HepG2 (cell line): ENCODE measurements at regions not wholly inside any gene's neighbourhood (a gene's known extent, or its start where the extent isn't known, plus 50 kb on each side); places are given as distances from the start of the nearest gene placed in this dataset.

ENCODE experiments used
- ATAC-seq: fragments of 200-7000 bp; cut with Tn5 transposase; 3 replicates; pipeline ENCODE4 v1.9.1; 2020; ENCODE audit warnings: mild to moderate bottlenecking, moderate library complexity
- BruUV-seq: library from RNA; stranded (reverse); fragments of 400-500 nt; replicated peaks from 2 replicates; lab custom pipeline; 2021; lab: Mats Ljungman, UMichigan
- CTCF ChIA-PET: fragments of 300-600 bp; formaldehyde crosslinking; extraction: SDS; loops from one replicate; lab custom pipeline; 2021; ENCODE audit warnings: low total read pairs, inconsistent platforms, low intra/inter-chr PET ratio; lab: Yijun Ruan, JAX
- POLR2A ChIA-PET: fragments of 350-600 bp; sonication (Branson Sonifier 250); formaldehyde crosslinking; loops from one replicate; lab custom pipeline; 2020; ENCODE audit warnings: antibody characterized with exemption, inconsistent platforms; lab: Yijun Ruan, JAX
- DNase-seq: peaks from one replicate; pipeline ENCODE4 v3.0.0-alpha.2; 2015; ENCODE audit warnings: low spot score
- FAIRE-seq: peaks from 3 replicates; lab custom pipeline; 2011; peaks lifted over from hg19 to GRCh38; lab: Jason Lieb, UNC
- H2AFZ ChIP-seq: one replicate; pipeline ENCODE4 v1.6.1; 2011; ENCODE audit warnings: low read length, inconsistent platforms
- H3K27ac ChIP-seq: fragments of 300-600 bp; 3 replicates; pipeline ENCODE4 v1.8.0; 2011; ENCODE audit warnings: mixed run types, mild to moderate bottlenecking, mixed read lengths, low read length, inconsistent platforms; ENCODE audit not compliant: insufficient read depth; ENCODE audit errors: extremely low read length
- H3K27me3 ChIP-seq, 2 experiments: fragments of 200-600 bp in 1 of 2; 2 replicates in 1 of 2; 3 replicates in 1 of 2; pipeline versions ENCODE4 v1.6.0 to v1.8.0; 2011; ENCODE audit warnings: low read length in 2 of 2, mild to moderate bottlenecking in 2 of 2, moderate library complexity in 2 of 2, inconsistent platforms in 1 of 2; ENCODE audit not compliant: insufficient read depth in 2 of 2, control insufficient read depth in 1 of 2
- H3K36me3 ChIP-seq, 2 experiments: fragments of 200-600 bp in 1 of 2; replicated peaks in 1 of 2; 2 replicates in 1 of 2; 3 replicates in 1 of 2; pipeline versions ENCODE4 v1.5.1 to v1.8.0; 2011; ENCODE audit warnings: low read length in 2 of 2, inconsistent platforms in 1 of 2; ENCODE audit not compliant: insufficient read depth in 2 of 2, control insufficient read depth in 1 of 2
- H3K4me1 ChIP-seq: 2 replicates; pipeline ENCODE4 v1.5.1; 2012; ENCODE audit warnings: low read length, inconsistent platforms; ENCODE audit not compliant: insufficient read depth
- H3K4me2 ChIP-seq: 2 replicates; pipeline ENCODE4 v1.6.0; 2011; ENCODE audit warnings: low read depth, low read length, inconsistent platforms
- H3K4me3 ChIP-seq, 3 experiments: fragments of 200-600 bp in 1 of 3; sonication (generic), shearing (Covaris generic) in 1 of 3; replicated peaks in 1 of 3; 2 replicates each; pipeline ENCODE4 v1.5.1; 2011 to 2016; ENCODE audit warnings: low read length in 3 of 3, inconsistent platforms in 2 of 3, low read depth in 2 of 3, mild to moderate bottlenecking in 2 of 3, control low read depth in 1 of 3, mixed read lengths in 1 of 3; ENCODE audit not compliant: insufficient read depth in 1 of 3
- H3K79me2 ChIP-seq: one replicate; pipeline ENCODE4 v1.6.1; 2011; ENCODE audit warnings: low read length, inconsistent platforms; ENCODE audit not compliant: insufficient read depth
- H3K9ac ChIP-seq: 2 replicates; pipeline ENCODE4 v1.6.0; 2011; ENCODE audit warnings: mild to moderate bottlenecking, low read depth, low read length, inconsistent platforms; ENCODE audit not compliant: insufficient read depth
- H3K9me3 ChIP-seq: 2 replicates; pipeline ENCODE4 v1.5.1; 2012; ENCODE audit warnings: mild to moderate bottlenecking, low read length
- H4K20me1 ChIP-seq: 2 replicates; pipeline ENCODE4 v1.6.0; 2011; ENCODE audit warnings: inconsistent platforms, mild to moderate bottlenecking, low read length, moderate library complexity; ENCODE audit not compliant: insufficient read depth
- FLYWCH1 ChIP-seq: sonication (generic); formaldehyde crosslinking; IDR thresholded peaks from 2 replicates; pipeline ENCODE4 v1.8.1; 2023; ENCODE audit warnings: mild to moderate bottlenecking, missing genetic modification reagents
- KMT2A ChIP-seq: sonication (generic); formaldehyde crosslinking; IDR thresholded peaks from 2 replicates; pipeline ENCODE4 v1.4.0; 2020; ENCODE audit warnings: missing genetic modification reagents
- PHF20 ChIP-seq: sonication (generic); formaldehyde crosslinking; IDR thresholded peaks from 2 replicates; pipeline ENCODE4 v1.5.0; 2020; ENCODE audit warnings: mild to moderate bottlenecking, missing genetic modification reagents
- ZEB1 ChIP-seq: IDR thresholded peaks from 2 replicates; pipeline ENCODE4 v1.6.1; 2012; ENCODE audit warnings: mild to moderate bottlenecking, low read depth, inconsistent platforms; ENCODE audit not compliant: insufficient replicate concordance
- ZNF607 ChIP-seq: sonication (generic); formaldehyde crosslinking; IDR thresholded peaks from 2 replicates; pipeline ENCODE4 v1.5.1; 2020; ENCODE audit warnings: missing genetic modification reagents, mild to moderate bottlenecking, borderline replicate concordance
- ZNF740 ChIP-seq: sonication (generic); formaldehyde crosslinking; IDR thresholded peaks from 2 replicates; pipeline ENCODE4 v1.4.0; 2020; ENCODE audit warnings: missing genetic modification reagents
- WGBS: methylation state at CpG from one replicate; pipeline ENCODE4 v1.1.6; 2017; ENCODE audit warnings: low lambda C conversion rate; 5-methylcytosine and 5-hydroxymethylcytosine counted together
- in situ Hi-C: cut with HindIII; loops from 2 replicates; pipeline ENCODE4 v1.10.0; 2017; ENCODE audit warnings: low pct_unique_long_range_greater_than_20kb; ENCODE audit not compliant: extremely low pct_ligation_motif_present
- intact Hi-C: fragments of 100-400 bp; cut with micrococcal nuclease; formaldehyde crosslinking; loops from one replicate; pipeline ENCODE4 v1.10.0; 2022; ENCODE audit not compliant: unreplicated experiment
- TF ChIP-seq, protein P1 (sequence below): sonication (generic); formaldehyde crosslinking; conservative IDR thresholded peaks from 2 replicates; pipeline ENCODE4 v1.5.0; 2020; ENCODE audit warnings: missing genetic modification reagents
- TF ChIP-seq, protein P2 (sequence below): sonication (generic); formaldehyde crosslinking; IDR thresholded peaks from 2 replicates; pipeline ENCODE4 v1.4.0; 2020; ENCODE audit warnings: missing genetic modification reagents
- TF ChIP-seq, protein P3 (sequence below): IDR thresholded peaks from 2 replicates; pipeline ENCODE4 v1.6.1; 2016; ENCODE audit warnings: missing genetic modification reagents, missing compliant biosample characterization

DNA sequence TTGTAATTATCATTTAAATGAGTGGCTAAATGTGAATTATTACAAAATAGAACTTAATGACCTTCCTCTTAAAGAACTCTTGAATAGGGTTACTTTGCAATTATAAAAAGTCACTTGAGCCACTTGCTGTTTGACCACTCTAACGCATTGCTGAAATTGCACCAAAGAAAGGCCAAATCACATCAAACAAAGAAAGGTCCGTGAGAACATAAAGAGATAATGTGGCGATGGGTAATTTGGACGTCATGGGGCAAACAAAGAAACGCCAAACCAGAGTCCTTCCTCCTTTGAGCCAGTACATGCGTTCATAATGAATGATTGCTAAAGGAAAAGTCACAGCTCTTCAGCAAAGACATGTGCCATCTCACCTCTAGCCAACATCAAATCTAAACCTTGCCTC is 229.8 kb upstream of the STS start:
- Histone ChIP-seq H3K79me2 (no peaks in the 10 kb centered on the region), H2AFZ (no peak overlapping the region), H3K27me3 (no peaks in the 10 kb centered on the region), H3K27ac (no peak overlapping the region), H3K36me3 (no peaks in the 10 kb centered on the region), H3K4me3 (no peak overlapping the region), H3K4me1 (no peaks in the 10 kb centered on the region), H3K4me2 (no peak overlapping the region), H3K9ac (no peak overlapping the region), H4K20me1 (no peaks in the 10 kb centered on the region), H3K9me3 (no peaks in the 10 kb centered on the region)
- in situ Hi-C loops (no loop called here), intact Hi-C loops (no loop called here)
- TF ChIP-seq, protein P1, sequence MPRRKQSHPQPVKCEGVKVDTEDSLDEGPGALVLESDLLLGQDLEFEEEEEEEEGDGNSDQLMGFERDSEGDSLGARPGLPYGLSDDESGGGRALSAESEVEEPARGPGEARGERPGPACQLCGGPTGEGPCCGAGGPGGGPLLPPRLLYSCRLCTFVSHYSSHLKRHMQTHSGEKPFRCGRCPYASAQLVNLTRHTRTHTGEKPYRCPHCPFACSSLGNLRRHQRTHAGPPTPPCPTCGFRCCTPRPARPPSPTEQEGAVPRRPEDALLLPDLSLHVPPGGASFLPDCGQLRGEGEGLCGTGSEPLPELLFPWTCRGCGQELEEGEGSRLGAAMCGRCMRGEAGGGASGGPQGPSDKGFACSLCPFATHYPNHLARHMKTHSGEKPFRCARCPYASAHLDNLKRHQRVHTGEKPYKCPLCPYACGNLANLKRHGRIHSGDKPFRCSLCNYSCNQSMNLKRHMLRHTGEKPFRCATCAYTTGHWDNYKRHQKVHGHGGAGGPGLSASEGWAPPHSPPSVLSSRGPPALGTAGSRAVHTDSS: no peak
- TF ChIP-seq ZNF740 (CRISPR knock-in tag) (no peak), KMT2A (CRISPR knock-in tag) (no peak), FLYWCH1 (CRISPR knock-in tag) (no peak), ZEB1 (no peak), PHF20 (CRISPR knock-in tag) (no peak), ZNF607 (CRISPR knock-in tag) (no peak)
- TF ChIP-seq, protein P2, sequence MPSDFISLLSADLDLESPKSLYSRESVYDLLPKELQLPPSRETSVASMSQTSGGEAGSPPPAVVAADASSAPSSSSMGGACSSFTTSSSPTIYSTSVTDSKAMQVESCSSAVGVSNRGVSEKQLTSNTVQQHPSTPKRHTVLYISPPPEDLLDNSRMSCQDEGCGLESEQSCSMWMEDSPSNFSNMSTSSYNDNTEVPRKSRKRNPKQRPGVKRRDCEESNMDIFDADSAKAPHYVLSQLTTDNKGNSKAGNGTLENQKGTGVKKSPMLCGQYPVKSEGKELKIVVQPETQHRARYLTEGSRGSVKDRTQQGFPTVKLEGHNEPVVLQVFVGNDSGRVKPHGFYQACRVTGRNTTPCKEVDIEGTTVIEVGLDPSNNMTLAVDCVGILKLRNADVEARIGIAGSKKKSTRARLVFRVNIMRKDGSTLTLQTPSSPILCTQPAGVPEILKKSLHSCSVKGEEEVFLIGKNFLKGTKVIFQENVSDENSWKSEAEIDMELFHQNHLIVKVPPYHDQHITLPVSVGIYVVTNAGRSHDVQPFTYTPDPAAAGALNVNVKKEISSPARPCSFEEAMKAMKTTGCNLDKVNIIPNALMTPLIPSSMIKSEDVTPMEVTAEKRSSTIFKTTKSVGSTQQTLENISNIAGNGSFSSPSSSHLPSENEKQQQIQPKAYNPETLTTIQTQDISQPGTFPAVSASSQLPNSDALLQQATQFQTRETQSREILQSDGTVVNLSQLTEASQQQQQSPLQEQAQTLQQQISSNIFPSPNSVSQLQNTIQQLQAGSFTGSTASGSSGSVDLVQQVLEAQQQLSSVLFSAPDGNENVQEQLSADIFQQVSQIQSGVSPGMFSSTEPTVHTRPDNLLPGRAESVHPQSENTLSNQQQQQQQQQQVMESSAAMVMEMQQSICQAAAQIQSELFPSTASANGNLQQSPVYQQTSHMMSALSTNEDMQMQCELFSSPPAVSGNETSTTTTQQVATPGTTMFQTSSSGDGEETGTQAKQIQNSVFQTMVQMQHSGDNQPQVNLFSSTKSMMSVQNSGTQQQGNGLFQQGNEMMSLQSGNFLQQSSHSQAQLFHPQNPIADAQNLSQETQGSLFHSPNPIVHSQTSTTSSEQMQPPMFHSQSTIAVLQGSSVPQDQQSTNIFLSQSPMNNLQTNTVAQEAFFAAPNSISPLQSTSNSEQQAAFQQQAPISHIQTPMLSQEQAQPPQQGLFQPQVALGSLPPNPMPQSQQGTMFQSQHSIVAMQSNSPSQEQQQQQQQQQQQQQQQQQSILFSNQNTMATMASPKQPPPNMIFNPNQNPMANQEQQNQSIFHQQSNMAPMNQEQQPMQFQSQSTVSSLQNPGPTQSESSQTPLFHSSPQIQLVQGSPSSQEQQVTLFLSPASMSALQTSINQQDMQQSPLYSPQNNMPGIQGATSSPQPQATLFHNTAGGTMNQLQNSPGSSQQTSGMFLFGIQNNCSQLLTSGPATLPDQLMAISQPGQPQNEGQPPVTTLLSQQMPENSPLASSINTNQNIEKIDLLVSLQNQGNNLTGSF (CRISPR knock-in tag): no peak
- TF ChIP-seq, protein P3, sequence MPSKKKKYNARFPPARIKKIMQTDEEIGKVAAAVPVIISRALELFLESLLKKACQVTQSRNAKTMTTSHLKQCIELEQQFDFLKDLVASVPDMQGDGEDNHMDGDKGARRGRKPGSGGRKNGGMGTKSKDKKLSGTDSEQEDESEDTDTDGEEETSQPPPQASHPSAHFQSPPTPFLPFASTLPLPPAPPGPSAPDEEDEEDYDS (CRISPR knock-in tag): no peak
- no peak for DNase-seq
- POLR2A ChIA-PET: no interaction called here
- WGBS: 23% methylated on average over 6 of the region's 6 CpGs
- CTCF ChIA-PET: no interaction called here
- ATAC-seq: no peak
- BruUV-seq: no TSS peak
- no peak for FAIRE-seq
